IMR-90 (cell line): ENCODE measurements at regions not wholly inside any gene's neighbourhood (a gene's known extent, or its start where the extent isn't known, plus 50 kb on each side); places are given as distances from the start of the nearest gene placed in this dataset.

Experiments
- ATAC-seq: fragments of 200-7000 bp; cut with Tn5 transposase; 2 replicates; pipeline ENCODE4 v1.9.1; 2020; ENCODE audit warnings: low read depth, mild to moderate bottlenecking, moderate library complexity
- BruUV-seq: library from RNA; stranded (reverse); fragments of 400-500 nt; replicated peaks from 2 replicates; lab custom pipeline; 2021; lab: Mats Ljungman, UMichigan
- CTCF ChIA-PET: fragments of 300-600 bp; formaldehyde crosslinking; extraction: SDS; loops from one replicate; lab custom pipeline; 2021; ENCODE audit warnings: antibody characterized with exemption; lab: Yijun Ruan, JAX
- POLR2A ChIA-PET: fragments of 300-600 bp; sonication (Branson Sonifier 250); formaldehyde crosslinking; loops from one replicate; lab custom pipeline; 2022; ENCODE audit warnings: antibody characterized with exemption; ENCODE audit not compliant: unreplicated experiment; lab: Charles Lee
- DNase-seq: peaks from one replicate; pipeline ENCODE4 v3.0.0; 2013
- H2AFZ ChIP-seq: replicated peaks from 2 replicates; pipeline ENCODE3; 2013; ENCODE audit warnings: low read length, mild to moderate bottlenecking; ENCODE audit not compliant: poor library complexity
- H2AK5ac ChIP-seq: 2 replicates; pipeline ENCODE4 v1.6.1; 2013; ENCODE audit warnings: low read depth, low read length, inconsistent platforms
- H2AK9ac ChIP-seq: replicated peaks from 2 replicates; pipeline ENCODE3; 2013; ENCODE audit warnings: mild to moderate bottlenecking, low read depth, low read length, moderate library complexity; ENCODE audit not compliant: poor library complexity
- H2BK120ac ChIP-seq: 2 replicates; pipeline ENCODE4 v1.6.1; 2013; ENCODE audit warnings: low read depth, low read length, inconsistent platforms
- H2BK15ac ChIP-seq: 3 replicates; pipeline ENCODE4 v1.6.1; 2013; ENCODE audit warnings: low read depth, low read length, inconsistent platforms
- H2BK20ac ChIP-seq: 2 replicates; pipeline ENCODE4 v1.6.1; 2013; ENCODE audit warnings: low read depth, mild to moderate bottlenecking, inconsistent platforms, low read length, moderate library complexity
- H2BK5ac ChIP-seq: 2 replicates; pipeline ENCODE4 v1.6.1; 2013; ENCODE audit warnings: mild to moderate bottlenecking, low read depth, low read length, inconsistent platforms; ENCODE audit not compliant: poor library complexity, severe bottlenecking
- H3K14ac ChIP-seq: replicated peaks from 2 replicates; pipeline ENCODE4 v1.6.1; 2013; ENCODE audit warnings: low read depth, low read length, inconsistent platforms
- H3K18ac ChIP-seq: 2 replicates; pipeline ENCODE4 v1.6.1; 2013; ENCODE audit warnings: low read depth, low read length, control low read depth
- H3K23ac ChIP-seq: 2 replicates; pipeline ENCODE4 v1.6.1; 2013; ENCODE audit warnings: low read depth, low read length, inconsistent platforms
- H3K27ac ChIP-seq: 2 replicates; pipeline ENCODE4 v1.5.1; 2013; ENCODE audit warnings: mild to moderate bottlenecking, control low read depth, low read length; ENCODE audit not compliant: insufficient read depth
- H3K27me3 ChIP-seq: 2 replicates; pipeline ENCODE4 v1.6.1; 2013; ENCODE audit warnings: low read length; ENCODE audit not compliant: control insufficient read depth, insufficient read depth
- H3K36me3 ChIP-seq: 2 replicates; pipeline ENCODE4 v1.6.1; 2013; ENCODE audit warnings: low read length, mixed read lengths; ENCODE audit not compliant: control insufficient read depth, insufficient read depth
- H3K4ac ChIP-seq: 2 replicates; pipeline ENCODE4 v1.6.1; 2013; ENCODE audit warnings: low read depth, low read length, inconsistent platforms
- H3K4me1 ChIP-seq: 2 replicates; pipeline ENCODE4 v1.6.1; 2013; ENCODE audit warnings: low read length, mixed read lengths; ENCODE audit not compliant: control insufficient read depth, insufficient read depth
- H3K4me2 ChIP-seq: 2 replicates; pipeline ENCODE4 v1.6.1; 2013; ENCODE audit warnings: low read depth, mild to moderate bottlenecking, control low read depth, low read length, moderate library complexity
- H3K4me3 ChIP-seq: 2 replicates; pipeline ENCODE4 v1.5.1; 2013; ENCODE audit warnings: low read depth, mild to moderate bottlenecking, control low read depth, low read length, moderate library complexity; ENCODE audit not compliant: insufficient read depth
- H3K56ac ChIP-seq: 2 replicates; pipeline ENCODE4 v1.6.1; 2013; ENCODE audit warnings: low read length, inconsistent platforms; ENCODE audit not compliant: insufficient read depth; ENCODE audit errors: extremely low read depth
- H3K79me1 ChIP-seq, 2 experiments: 2 replicates each; pipeline ENCODE4 v1.6.1; 2013; ENCODE audit warnings: low read length in 2 of 2, inconsistent platforms in 1 of 2, low read depth in 1 of 2
- H3K9ac ChIP-seq: 2 replicates; pipeline ENCODE4 v1.6.1; 2013; ENCODE audit warnings: low read depth, low read length, control low read depth
- H3K9me1 ChIP-seq: 2 replicates; pipeline ENCODE4 v1.6.1; 2013; ENCODE audit warnings: low read length, inconsistent platforms; ENCODE audit not compliant: insufficient read depth
- H3K9me3 ChIP-seq: 2 replicates; pipeline ENCODE4 v1.6.1; 2013; ENCODE audit warnings: low read length; ENCODE audit not compliant: control insufficient read depth, insufficient read depth
- H4K20me1 ChIP-seq: 2 replicates; pipeline ENCODE4 v1.6.1; 2013; ENCODE audit warnings: low read length, inconsistent platforms; ENCODE audit not compliant: insufficient read depth
- H4K5ac ChIP-seq: 2 replicates; pipeline ENCODE4 v1.6.1; 2013; ENCODE audit warnings: mild to moderate bottlenecking, low read depth, low read length, control low read depth
- H4K8ac ChIP-seq, 2 experiments: 2 replicates each; pipeline ENCODE4 v1.6.1; 2013; ENCODE audit warnings: low read depth in 2 of 2, low read length in 2 of 2, control low read depth in 1 of 2, inconsistent platforms in 1 of 2
- H4K91ac ChIP-seq: 2 replicates; pipeline ENCODE4 v1.6.1; 2013; ENCODE audit warnings: low read depth, low read length, inconsistent platforms; ENCODE audit not compliant: insufficient read depth
- MAFK ChIP-seq: IDR thresholded peaks from 2 replicates; pipeline ENCODE4 v1.6.1; 2012; ENCODE audit warnings: low read depth, low read length, improper control_type of control experiment
- SMC3 ChIP-seq: fragments of 150-350 bp; IDR thresholded peaks from 2 replicates; pipeline ENCODE4 v1.6.1; 2016; ENCODE audit warnings: low read depth, mild to moderate bottlenecking, antibody characterized with exemption, low read length, moderate library complexity
- WGBS, 2 experiments: methylation state at CpG; one replicate each; pipeline versions ENCODE4 v1.1.5 to v1.1.7; 2013; ENCODE audit warnings: missing lambda C conversion rate in 2 of 2; ENCODE audit not compliant: insufficient read length in 1 of 2; ENCODE audit errors: extremely low coverage in 2 of 2; 5-methylcytosine and 5-hydroxymethylcytosine counted together
- dilution Hi-C: fragments of 300-500 bp; cut with HindIII; formaldehyde crosslinking; loops from one replicate; pipeline ENCODE4 v1.14.3; 2018; ENCODE audit warnings: low sequenced_read_pairs; ENCODE audit not compliant: unreplicated experiment
- in situ Hi-C: fragments of 300-500 bp; cut with MboI; formaldehyde crosslinking; loops from 3 replicates; pipeline ENCODE4 v1.14.3; 2019; ENCODE audit warnings: low sequenced_read_pairs, inconsistent platforms, mixed read lengths
- intact Hi-C: fragments of 100-400 bp; cut with micrococcal nuclease; formaldehyde crosslinking; loops from 2 replicates; pipeline ENCODE4 v1.10.0; 2022

DNA sequence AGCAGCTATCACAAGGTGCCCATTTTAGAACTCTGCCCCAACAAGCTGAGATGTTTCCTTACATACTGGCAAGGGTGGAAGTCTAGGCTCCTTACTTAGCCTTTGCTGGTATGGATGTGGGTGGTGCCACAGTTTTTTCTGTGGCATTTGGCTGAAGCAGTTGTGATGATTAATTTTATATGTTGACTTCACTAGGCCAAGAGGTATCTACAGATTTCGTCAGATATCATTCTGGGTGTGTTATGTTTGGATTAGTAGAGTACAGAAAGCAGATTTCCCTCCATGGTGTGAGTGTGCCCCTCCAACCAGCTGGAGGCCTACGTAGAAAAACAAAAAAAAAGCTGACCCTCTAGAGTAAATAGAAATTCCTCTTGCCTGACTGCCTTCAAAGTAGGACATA is 317.0 kb downstream of the BARHL2 start:
- no peaks in the 10 kb centered on the region for H3K9me3 ChIP-seq
- H3K9me1 ChIP-seq, result no peaks in the 10 kb centered on the region
- H3K56ac ChIP-seq, result no peak overlapping the region
- no peak overlapping the region for H3K4me3 ChIP-seq
- WGBS, 2 experiments, result no CpG with 5 or more reads among the region's 2 CpGs
- no peak overlapping the region for H3K9ac ChIP-seq
- no peak overlapping the region for H2BK120ac ChIP-seq
- dilution Hi-C loops (no loop called here), intact Hi-C loops (no loop called here), in situ Hi-C loops (no loop called here)
- H3K23ac ChIP-seq, result no peak overlapping the region
- no peak overlapping the region for H2AFZ ChIP-seq
- no peak overlapping the region for H3K4me2 ChIP-seq
- DNase-seq (peak; percentile 34), ATAC-seq (peak; percentile 29)
- no peak overlapping the region for H2BK15ac ChIP-seq
- H3K27ac ChIP-seq, result no peak overlapping the region
- H3K79me1 ChIP-seq, result no peaks in the 10 kb centered on the region
- CTCF ChIA-PET, result no interaction called here
- no peak overlapping the region for H4K5ac ChIP-seq
- no peaks in the 10 kb centered on the region for H4K20me1 ChIP-seq
- no peak overlapping the region for H2BK20ac ChIP-seq
- no peak overlapping the region for H3K4ac ChIP-seq
- POLR2A ChIA-PET, result no interaction called here
- no TSS peak for BruUV-seq
- H4K91ac ChIP-seq, result no peak overlapping the region
- H2AK5ac ChIP-seq, result no peak overlapping the region
- TF ChIP-seq MAFK, result no peak
- no peak for TF ChIP-seq SMC3
- H3K36me3 ChIP-seq, result no peaks in the 10 kb centered on the region
- H3K14ac ChIP-seq, result no peak overlapping the region
- H2AK9ac ChIP-seq, result no peak overlapping the region
- no peak overlapping the region for H2BK5ac ChIP-seq
- no peaks in the 10 kb centered on the region for H3K27me3 ChIP-seq
- H3K18ac ChIP-seq, result no peak overlapping the region
- H4K8ac ChIP-seq, result no peak overlapping the region
- H3K4me1 ChIP-seq, result no peaks in the 10 kb centered on the region; the same call in 1 of the 2 replicates
